WI38 (cell line): ENCODE measurements at regions not wholly inside any gene's neighbourhood (a gene's known extent, or its start where the extent isn't known, plus 50 kb on each side); places are given as distances from the start of the nearest gene placed in this dataset.

Source experiments
- H3K4me3 ChIP-seq: 2 replicates; pipeline ENCODE4 v1.5.1; 2011; ENCODE audit warnings: low read depth, mild to moderate bottlenecking, control low read depth, low read length
- TF ChIP-seq, protein P1 (sequence below): IDR thresholded peaks from 2 replicates; pipeline ENCODE4 v1.5.1; 2012; ENCODE audit warnings: low read depth, mild to moderate bottlenecking, control low read depth, low read length

DNA sequence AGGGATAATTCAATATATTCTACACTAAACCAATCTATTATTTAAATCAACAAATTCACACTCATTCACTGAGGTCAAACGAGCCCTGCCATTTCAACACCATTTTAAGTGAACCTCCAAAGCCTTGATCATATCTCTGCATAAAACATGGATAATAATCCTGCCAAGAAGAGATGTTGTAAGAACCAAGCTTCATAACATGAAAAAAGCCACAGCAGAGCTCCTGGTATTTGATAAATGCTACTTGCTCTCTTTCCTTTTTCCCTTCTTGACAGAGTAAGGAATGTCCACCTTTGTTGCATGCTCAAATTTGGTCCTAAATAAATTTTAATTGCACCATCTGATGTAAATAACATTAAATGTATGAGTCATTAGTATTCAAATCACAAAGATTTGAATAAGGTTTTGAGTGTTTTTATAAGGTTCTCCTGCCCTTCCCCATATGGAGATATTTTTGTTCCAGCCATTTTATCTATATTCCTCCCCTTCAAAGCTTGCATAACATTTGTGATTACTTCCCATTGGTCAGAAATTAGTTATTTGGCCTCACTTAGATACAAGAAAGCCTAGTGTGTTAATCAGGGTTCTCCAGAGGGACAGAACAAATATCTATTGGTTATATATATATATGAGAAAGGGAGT lies 318.8 kb downstream of the RND3 start:
- TF ChIP-seq, protein P1, sequence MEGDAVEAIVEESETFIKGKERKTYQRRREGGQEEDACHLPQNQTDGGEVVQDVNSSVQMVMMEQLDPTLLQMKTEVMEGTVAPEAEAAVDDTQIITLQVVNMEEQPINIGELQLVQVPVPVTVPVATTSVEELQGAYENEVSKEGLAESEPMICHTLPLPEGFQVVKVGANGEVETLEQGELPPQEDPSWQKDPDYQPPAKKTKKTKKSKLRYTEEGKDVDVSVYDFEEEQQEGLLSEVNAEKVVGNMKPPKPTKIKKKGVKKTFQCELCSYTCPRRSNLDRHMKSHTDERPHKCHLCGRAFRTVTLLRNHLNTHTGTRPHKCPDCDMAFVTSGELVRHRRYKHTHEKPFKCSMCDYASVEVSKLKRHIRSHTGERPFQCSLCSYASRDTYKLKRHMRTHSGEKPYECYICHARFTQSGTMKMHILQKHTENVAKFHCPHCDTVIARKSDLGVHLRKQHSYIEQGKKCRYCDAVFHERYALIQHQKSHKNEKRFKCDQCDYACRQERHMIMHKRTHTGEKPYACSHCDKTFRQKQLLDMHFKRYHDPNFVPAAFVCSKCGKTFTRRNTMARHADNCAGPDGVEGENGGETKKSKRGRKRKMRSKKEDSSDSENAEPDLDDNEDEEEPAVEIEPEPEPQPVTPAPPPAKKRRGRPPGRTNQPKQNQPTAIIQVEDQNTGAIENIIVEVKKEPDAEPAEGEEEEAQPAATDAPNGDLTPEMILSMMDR, result no peak
- H3K4me3 ChIP-seq, result no peak overlapping the region

DNA sequence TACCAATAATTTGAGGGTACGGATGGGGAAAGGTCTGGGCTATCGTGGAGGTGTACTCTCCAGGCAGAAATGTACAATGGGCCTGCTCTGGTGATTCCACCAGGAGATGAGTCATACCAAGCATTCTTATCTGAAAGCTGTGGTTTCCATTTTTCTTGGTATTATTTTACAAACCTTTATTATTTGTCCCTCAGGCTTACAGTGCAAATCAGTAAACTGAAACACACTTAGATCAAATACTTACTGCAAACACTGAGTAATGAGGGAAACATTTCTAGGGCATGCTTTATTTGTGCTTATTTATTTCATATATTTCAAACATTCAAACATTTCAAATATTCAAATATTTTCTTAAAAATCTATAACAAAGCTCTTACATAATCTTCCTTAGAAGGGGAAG lies 319.8 kb downstream of the RND3 start:
- TF ChIP-seq, protein P1, result no peak
- H3K4me3 ChIP-seq, result no peak overlapping the region

DNA sequence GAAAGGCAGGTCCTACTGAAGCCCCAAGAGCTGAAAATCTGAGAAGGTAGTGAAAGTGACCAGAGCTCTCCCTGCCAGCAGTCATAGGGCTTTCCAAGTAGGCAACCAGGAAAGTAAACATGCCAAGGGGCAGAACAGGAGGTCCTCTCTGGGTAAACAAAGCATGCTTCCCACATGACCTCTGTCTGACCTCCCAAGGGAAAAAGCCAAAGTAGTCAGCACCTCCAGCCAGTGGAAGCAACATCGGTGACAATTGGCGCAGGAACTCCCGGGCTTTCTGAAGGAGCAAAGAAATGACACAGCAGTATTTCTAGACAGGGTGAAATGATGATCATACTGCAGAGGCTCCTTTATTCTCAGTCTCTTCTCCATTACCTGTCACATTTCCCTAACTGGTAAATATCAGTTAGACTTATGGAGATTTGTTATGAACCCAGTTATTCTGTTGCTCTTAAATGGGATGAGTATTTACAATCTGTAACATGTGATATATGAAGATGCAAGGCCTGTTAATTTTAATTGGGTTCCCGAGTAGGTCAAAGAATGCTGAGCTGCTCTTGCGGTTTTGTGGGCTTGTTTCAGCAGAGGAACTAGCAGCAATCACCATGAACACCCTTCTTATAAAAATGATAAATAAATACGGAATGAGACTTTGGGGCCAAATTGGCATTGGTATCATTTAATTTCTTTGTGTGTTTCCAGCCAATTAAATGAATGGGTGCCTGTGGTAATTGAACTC lies 321.0 kb downstream of the RND3 start:
- H3K4me3 ChIP-seq, result no peak overlapping the region
- TF ChIP-seq, protein P1, result no peak

DNA sequence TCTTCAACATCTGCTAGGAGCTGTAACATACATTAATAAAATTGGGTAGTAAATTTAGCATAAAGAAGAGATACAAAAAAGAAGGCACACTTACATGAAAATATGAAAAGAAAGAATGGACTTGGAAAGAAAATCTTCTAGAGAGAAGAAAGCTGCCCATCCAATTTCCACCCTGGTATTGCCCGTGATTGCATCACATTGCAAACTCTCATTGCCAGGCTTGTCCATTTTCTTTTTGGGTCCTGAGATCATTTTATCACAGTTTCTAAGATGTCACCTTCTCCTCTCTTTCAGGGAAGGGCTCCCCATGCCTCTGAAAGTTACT lies 321.5 kb downstream of the RND3 start:
- TF ChIP-seq, protein P1, result no peak
- H3K4me3 ChIP-seq, result no peak overlapping the region

DNA sequence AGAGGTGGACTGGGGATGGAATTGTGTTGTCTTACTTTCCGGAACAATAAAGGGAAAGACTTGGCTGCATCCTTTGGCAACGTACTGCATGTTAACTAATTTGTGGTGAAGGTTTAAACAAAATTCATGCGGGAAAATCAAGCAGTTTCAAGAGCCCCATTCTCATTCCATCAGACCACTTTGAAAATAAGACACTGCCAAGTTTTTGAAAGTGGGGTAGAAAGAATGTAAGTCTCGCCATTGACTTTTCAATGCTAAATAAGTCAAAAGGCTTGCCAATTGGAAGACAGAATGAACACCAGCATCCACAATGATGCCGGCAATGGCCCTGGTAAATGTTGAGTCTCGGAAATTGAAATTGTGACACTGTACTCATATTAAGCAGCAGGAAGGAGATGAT lies 322.0 kb downstream of the RND3 start:
- TF ChIP-seq, protein P1, result no peak

DNA sequence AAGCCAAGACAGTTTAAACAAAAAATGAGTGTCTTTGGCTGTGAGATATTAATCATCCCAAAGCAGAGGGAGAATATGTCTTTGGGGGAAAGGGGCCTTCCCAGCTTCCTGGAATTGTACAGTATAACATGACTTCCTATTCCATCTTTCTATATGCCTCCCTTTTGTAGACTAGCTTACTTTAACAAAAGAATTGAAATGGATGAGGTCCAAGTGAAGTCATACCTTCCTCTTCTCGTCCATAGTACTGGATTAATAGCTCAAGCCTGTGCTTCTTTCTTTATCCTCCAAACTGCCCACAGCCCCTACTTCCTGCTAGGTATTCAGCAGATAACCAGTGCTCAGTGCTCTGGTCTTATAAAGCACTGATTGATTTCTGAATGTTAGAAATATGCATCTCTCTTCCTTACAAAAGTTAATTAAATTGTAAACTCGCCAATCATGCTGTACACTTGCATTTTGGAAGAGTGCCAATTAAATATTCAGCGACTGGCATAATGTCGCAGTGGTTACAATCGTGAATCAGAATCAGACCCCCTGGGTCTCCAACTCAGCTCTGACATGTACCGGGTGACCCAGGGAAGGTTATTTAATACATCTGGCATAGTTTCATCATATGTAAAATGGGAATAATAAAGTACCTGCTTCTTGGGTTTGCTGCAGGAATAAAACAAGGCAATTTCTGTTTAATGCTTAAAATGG lies 325.1 kb downstream of the RND3 start:
- TF ChIP-seq, protein P1, result no peak
- no peak overlapping the region for H3K4me3 ChIP-seq

More for the DNA sequence above, 322.0 kb downstream of the RND3 start:
- no peak overlapping the region for H3K4me3 ChIP-seq

DNA sequence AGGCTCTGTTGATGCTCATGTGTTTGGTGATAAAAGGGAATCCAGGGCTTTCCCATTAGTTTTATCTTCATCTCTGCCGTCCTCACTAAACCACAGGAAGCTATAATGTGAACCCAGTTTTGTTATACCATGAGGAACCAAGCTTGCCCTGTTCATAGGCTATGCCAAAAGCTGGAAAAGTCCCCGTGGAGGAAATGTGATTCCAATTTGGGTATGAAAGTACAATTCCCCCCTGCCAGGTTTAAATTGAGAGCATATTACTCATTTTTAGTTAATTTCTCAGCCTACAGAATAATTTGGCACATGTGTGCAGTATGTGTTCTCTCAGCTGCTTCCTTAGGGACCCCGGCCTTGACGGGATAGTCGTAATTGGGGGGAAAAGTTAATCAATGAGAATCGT lies 327.4 kb downstream of the RND3 start:
- H3K4me3 ChIP-seq, result no peak overlapping the region
- TF ChIP-seq, protein P1, result no peak
